ENCODE measurements at regions not wholly inside any gene's neighbourhood (a gene's known extent, or its start where the extent isn't known, plus 50 kb on each side); places are given as distances from the start of the nearest gene placed in this dataset.
A peak's percentile ranks its signal among the peaks of the same experiment; 100 is the strongest.

DNA sequence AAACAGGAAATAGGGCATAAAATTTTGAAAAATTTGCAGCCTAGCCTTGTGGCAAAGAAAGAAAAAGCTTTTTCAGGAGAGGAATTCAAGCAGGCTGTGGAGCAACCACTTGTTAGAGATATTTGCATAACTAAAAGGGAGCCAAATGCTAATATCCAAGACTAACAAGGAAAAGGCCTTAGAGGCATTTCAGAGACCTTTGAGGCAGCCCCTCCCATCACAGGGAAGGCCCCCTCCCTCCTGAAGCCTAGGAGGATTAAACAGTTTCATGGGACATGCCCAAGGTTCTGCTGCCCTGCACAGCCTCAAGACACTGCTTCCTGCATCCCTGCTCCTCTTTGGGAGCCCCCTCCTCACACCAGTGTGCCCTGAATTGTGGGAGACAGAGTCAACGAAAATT lies 275.4 kb upstream of the SFRP2 start:
- WGBS, 2 donors = 28 to 53% methylated on average over 1 of the region's 1 CpG
- peaks cover 0 to 18% (median 0%) of the 10 kb centered on the region in 3 donors for H3K9me3 ChIP-seq

DNA sequence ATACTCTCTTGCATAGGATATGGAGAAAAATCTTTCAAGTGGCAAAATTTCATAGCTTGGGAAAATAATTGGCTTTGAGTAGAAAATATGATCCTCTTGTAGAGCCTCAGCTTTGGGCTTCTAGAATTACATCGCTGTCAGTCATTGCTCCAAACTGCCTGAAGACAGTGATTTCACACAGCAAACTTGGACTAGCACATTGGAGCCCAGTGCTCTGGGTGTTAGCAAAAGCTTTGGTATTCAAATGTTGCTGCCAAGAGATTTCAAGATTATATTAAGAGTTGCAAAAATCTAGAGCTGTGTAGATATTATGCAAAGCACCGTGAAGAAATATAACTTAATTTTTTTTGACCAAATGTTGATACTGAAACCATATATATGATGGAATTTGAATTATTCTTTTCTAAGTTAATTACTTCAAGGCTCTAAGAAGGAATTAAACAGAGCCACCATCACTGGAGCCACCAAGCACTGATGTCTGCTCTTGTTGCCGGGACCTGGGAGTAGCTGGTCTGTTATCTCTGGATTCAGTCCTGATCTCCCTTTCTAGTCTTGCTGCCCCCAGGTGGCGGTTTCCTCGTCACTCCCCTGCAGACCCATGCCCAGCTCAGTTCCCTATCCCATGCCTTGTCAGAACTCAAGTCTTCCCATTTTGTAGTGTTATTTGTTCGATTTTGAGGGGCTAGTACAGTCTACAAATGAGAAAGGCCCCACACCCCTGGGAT lies 260.7 kb upstream of the SFRP2 start:
- Histone ChIP-seq H3K4me3 (no peak overlapping the region), H3K27me3 (no peaks in the 10 kb centered on the region)
- no peak for ATAC-seq

More for the DNA sequence above, 275.4 kb upstream of the SFRP2 start:
- Histone ChIP-seq H3K4me3 (no peak overlapping the region), H3K4me1 (no peaks in the 10 kb centered on the region), H3K36me3 (replicated peaks in 1 of 2; ENCODE audit: insufficient read depth in 1 of 2, low read depth in 2 of 2) (no peaks in the 10 kb centered on the region), H3K27ac (no peak overlapping the region), H3K27me3 (no peaks in the 10 kb centered on the region)
- ATAC-seq (no peak), DNase-seq (no peak)
- intact Hi-C loops (cut with DNase I) = no loop called here
- no peak for TF ChIP-seq POLR2A (IDR thresholded peaks at IDR 0.05)
- TF ChIP-seq, protein P1, sequence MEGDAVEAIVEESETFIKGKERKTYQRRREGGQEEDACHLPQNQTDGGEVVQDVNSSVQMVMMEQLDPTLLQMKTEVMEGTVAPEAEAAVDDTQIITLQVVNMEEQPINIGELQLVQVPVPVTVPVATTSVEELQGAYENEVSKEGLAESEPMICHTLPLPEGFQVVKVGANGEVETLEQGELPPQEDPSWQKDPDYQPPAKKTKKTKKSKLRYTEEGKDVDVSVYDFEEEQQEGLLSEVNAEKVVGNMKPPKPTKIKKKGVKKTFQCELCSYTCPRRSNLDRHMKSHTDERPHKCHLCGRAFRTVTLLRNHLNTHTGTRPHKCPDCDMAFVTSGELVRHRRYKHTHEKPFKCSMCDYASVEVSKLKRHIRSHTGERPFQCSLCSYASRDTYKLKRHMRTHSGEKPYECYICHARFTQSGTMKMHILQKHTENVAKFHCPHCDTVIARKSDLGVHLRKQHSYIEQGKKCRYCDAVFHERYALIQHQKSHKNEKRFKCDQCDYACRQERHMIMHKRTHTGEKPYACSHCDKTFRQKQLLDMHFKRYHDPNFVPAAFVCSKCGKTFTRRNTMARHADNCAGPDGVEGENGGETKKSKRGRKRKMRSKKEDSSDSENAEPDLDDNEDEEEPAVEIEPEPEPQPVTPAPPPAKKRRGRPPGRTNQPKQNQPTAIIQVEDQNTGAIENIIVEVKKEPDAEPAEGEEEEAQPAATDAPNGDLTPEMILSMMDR (IDR thresholded peaks at IDR 0.05) = no peak

DNA sequence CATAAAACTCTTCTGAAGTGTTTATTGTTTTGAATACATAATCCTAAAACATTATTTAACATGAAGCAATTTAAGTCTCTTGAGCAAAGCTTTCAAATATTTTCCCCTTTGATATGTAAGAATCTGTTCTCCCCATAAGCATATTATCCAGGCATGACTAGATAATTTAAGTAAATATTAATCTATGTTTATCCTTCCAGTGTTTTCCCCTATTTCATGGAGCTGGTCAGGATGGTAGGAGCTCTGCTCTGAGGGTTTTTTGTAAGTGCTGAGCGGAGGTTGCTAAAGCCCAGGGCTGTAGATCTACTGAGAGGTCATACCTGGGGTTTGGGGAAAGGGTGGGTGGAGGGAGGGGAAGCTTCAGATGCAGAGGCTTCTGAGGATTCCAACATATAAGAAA lies 258.9 kb upstream of the SFRP2 start:
- TF ChIP-seq, protein P1 (IDR thresholded peaks at IDR 0.05) = no peak
- TF ChIP-seq POLR2A (IDR thresholded peaks at IDR 0.05) = no peak
- H3K4me1 ChIP-seq = peaks cover 16% of the 10 kb centered on the region
- no peaks in the 10 kb centered on the region for H3K36me3 ChIP-seq (replicated peaks in 1 of 2; ENCODE audit: insufficient read depth in 1 of 2, low read depth in 2 of 2)
- ATAC-seq (no peak), DNase-seq (no peak)
- 100% methylated on average over 1 of the region's 1 CpG for WGBS, 2 donors
- no peaks in the 10 kb centered on the region for H3K27me3 ChIP-seq
- H3K27ac ChIP-seq = no peak overlapping the region
- H3K9me3 ChIP-seq = no peaks in the 10 kb centered on the region
- intact Hi-C loops (cut with DNase I) = no loop called here
- no peak overlapping the region for H3K4me3 ChIP-seq

More for the DNA sequence above, 260.7 kb upstream of the SFRP2 start:
- no peak overlapping the region for H3K27ac ChIP-seq
- H3K4me1 ChIP-seq = peaks cover 7% of the 10 kb centered on the region
- peak in 1 of 4 donors; percentile 19 for DNase-seq
- 68 to 78% methylated on average over 6 of the region's 6 CpGs for WGBS, 2 donors
- intact Hi-C loops (cut with DNase I) = no loop called here
- H3K9me3 ChIP-seq = no peaks in the 10 kb centered on the region
- no peaks in the 10 kb centered on the region for H3K36me3 ChIP-seq (replicated peaks in 1 of 2; ENCODE audit: insufficient read depth in 1 of 2, low read depth in 2 of 2)
- TF ChIP-seq, protein P1 (IDR thresholded peaks at IDR 0.05) = no peak
- no peak for TF ChIP-seq POLR2A (IDR thresholded peaks at IDR 0.05)

DNA sequence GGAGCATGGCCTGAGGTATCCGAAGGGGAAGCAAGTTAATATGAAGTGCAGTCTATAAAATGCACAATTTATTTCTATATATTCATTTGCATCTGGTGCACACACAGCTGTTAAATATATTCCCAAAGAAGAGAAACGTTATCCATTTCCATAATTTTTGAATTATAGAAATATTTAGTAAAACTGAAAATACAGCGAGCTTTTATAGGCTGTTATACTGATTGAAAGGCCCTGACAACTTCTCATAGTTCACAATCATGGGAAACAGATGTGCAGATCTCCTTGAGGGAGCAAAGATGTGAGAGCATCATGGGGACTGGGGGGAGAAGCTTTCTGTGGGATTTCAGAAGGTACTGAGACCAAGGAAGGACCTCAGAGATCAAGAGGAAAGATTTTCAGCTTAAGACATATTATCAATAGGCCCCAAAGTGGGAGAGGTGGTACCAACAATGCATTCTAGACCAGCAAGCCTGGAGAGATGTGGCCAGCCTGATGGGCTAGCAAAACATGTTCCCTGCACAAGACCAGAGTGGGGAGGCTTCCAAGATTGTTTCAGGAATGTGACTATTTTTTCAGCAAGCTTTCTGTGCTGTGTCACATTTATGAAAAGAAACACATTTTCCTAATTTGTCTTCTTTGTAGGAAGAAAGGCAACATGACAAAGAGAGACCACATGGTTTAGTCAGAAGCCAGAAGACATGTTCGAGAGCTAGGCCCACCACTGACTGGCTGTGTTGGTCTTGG lies 256.0 kb upstream of the SFRP2 start:
- no peak for TF ChIP-seq POLR2A (IDR thresholded peaks at IDR 0.05)
- TF ChIP-seq, protein P1 (IDR thresholded peaks at IDR 0.05) = no peak
- Histone ChIP-seq H3K4me3 (no peak overlapping the region), H3K27ac (no peak overlapping the region), H3K4me1 (peaks cover 16% of the 10 kb centered on the region), H3K36me3 (replicated peaks in 1 of 2; ENCODE audit: insufficient read depth in 1 of 2, low read depth in 2 of 2) (no peaks in the 10 kb centered on the region), H3K9me3 (no peaks in the 10 kb centered on the region), H3K27me3 (no peaks in the 10 kb centered on the region)
- ATAC-seq (no peak), DNase-seq (no peak)
- intact Hi-C loops (cut with DNase I) = no loop called here
- 70 to 74% methylated on average over 4 of the region's 4 CpGs for WGBS, 2 donors
